ENCODE measurements at regions not wholly inside any gene's neighbourhood (a gene's known extent, or its start where the extent isn't known, plus 50 kb on each side); places are given as distances from the start of the nearest gene placed in this dataset.

- TF ChIP-seq POLR2A (IDR thresholded peaks at IDR 0.05) (no peak), CTCF (IDR thresholded peaks at IDR 0.05) (no peak), EP300 (IDR thresholded peaks at IDR 0.05) (no peak)
Observed at GRCh38 chr10:52455098-52455497, 141.0 kb downstream of the DKK1 start.
